Transverse colon (tissue), 4 donors: ENCODE measurements at regions not wholly inside any gene's neighbourhood (a gene's known extent, or its start where the extent isn't known, plus 50 kb on each side); places are given as distances from the start of the nearest gene placed in this dataset.

ENCODE experiments used
- DNase-seq: peaks from one replicate; pipeline ENCODE4 v3.0.0-alpha.2; 2019
- H3K27ac ChIP-seq, 4 donors: fragments of 200-600 bp; sonication (generic); 2 replicates each; pipeline ENCODE4 v1.5.1; 2016 to 2018; ENCODE audit warnings: inconsistent platforms in 4 of 4
- H3K27me3 ChIP-seq: fragments of 200-600 bp; sonication (generic); 2 replicates; pipeline ENCODE4 v1.5.1; 2017; ENCODE audit warnings: inconsistent platforms
- H3K36me3 ChIP-seq, 4 donors: fragments of 200-600 bp; sonication (generic); 2 replicates each; pipeline ENCODE4 v1.5.1; 2017 to 2019; ENCODE audit warnings: inconsistent platforms in 4 of 4
- H3K4me1 ChIP-seq, 4 donors: fragments of 200-600 bp; sonication (generic); 2 replicates each; pipeline ENCODE4 v1.5.1; 2017 to 2020; ENCODE audit warnings: inconsistent platforms in 4 of 4
- H3K4me3 ChIP-seq, 4 donors: fragments of 200-600 bp; sonication (generic); 1 replicate in 1 of 4; 2 replicates in 3 of 4; pipeline versions ENCODE4 v1.5.1 to v1.6.1; 2017 to 2019; ENCODE audit warnings: inconsistent platforms in 4 of 4
- H3K9me3 ChIP-seq, 2 donors: fragments of 200-600 bp; sonication (generic); 2 replicates each; pipeline ENCODE4 v1.5.1; 2017 to 2019; ENCODE audit warnings: inconsistent platforms in 2 of 2
- CTCF ChIP-seq, 5 experiments: fragments of 200-600 bp in 3 of 5; fragments of 450-650 bp in 2 of 5; sonication (generic) in 3 of 5; IDR thresholded peaks; 1 replicate in 2 of 5; 2 replicates in 3 of 5; pipeline ENCODE4 v1.5.1; 2016 to 2017; ENCODE audit warnings: antibody characterized with exemption in 5 of 5, inconsistent platforms in 3 of 5, mild to moderate bottlenecking in 2 of 5, moderate library complexity in 1 of 5
- EP300 ChIP-seq: sonication (generic); formaldehyde crosslinking; IDR thresholded peaks from one replicate; pipeline ENCODE4 v1.6.1; 2017; ENCODE audit warnings: antibody characterized with exemption, low read depth
- POLR2A ChIP-seq: fragments of 450-650 bp; IDR thresholded peaks from one replicate; pipeline ENCODE4 v1.6.1; 2016; ENCODE audit warnings: antibody characterized with exemption, mild to moderate bottlenecking, moderate library complexity
- POLR2AphosphoS5 ChIP-seq, 3 donors: sonication (generic); formaldehyde crosslinking; IDR thresholded peaks; one replicate each; pipeline ENCODE4 v1.6.1; 2016; ENCODE audit warnings: antibody characterized with exemption in 3 of 3
- WGBS, 2 donors: methylation state at CpG; one replicate each; pipeline ENCODE4 v1.1.5; 2018; ENCODE audit warnings: low coverage in 1 of 2; 5-methylcytosine and 5-hydroxymethylcytosine counted together
- in situ Hi-C, 4 donors: fragments of 200-750 bp; cut with MboI; loops; one replicate each; pipeline versions ENCODE4 v1.15.0 to v1.15.1; 2017; ENCODE audit warnings: low sequenced_read_pairs in 3 of 4, low pct_ligation_motif_present in 1 of 4, low pct_unique_long_range_greater_than_20kb in 1 of 4
- intact Hi-C: fragments of 100-400 bp; cut with DNase I; formaldehyde crosslinking; loops from one replicate; pipeline ENCODE4 v1.15.1; 2023; ENCODE audit warnings: low total_unique reads

DNA sequence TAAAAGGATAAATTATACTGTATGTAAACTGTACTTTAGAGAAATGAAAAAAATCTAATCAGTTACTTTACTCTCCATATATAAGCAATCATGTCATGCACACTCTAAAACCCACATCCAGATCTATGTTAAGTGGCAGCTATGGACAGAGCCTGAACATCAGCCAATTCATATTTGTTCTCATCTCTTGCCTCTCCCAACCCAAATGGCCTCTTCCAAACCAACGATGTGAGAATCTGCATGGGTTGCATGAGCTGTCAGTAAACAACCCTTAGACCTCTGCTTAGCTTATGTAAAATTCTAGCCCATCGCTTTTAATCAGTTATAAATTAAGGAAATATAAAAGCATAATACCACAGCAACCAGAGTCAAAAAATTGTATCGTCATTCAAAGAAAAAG is 288.7 kb upstream of the INTU start:
- H3K27me3 ChIP-seq = no peaks in the 10 kb centered on the region
- H3K27ac ChIP-seq = no peak overlapping the region
- in situ Hi-C loops = no loop called here
- no peak for DNase-seq
- intact Hi-C loops = no loop called here
- WGBS, 2 donors = 74 to 84% methylated on average over 3 of the region's 3 CpGs
- TF ChIP-seq CTCF (IDR thresholded peaks at IDR 0.05) = no peak
- H3K36me3 ChIP-seq = no peaks in the 10 kb centered on the region
- peaks cover 0 to 3% of the 10 kb centered on the region in 2 donors for H3K9me3 ChIP-seq
- no peaks in the 10 kb centered on the region for H3K4me1 ChIP-seq
- no peak overlapping the region for H3K4me3 ChIP-seq

- no peaks in the 10 kb centered on the region for H3K27me3 ChIP-seq
- intact Hi-C loops (no loop called here), in situ Hi-C loops (no loop called here)
- no peaks in the 10 kb centered on the region for H3K36me3 ChIP-seq
- H3K4me3 ChIP-seq = no peak overlapping the region
- no peak overlapping the region for H3K27ac ChIP-seq
- TF ChIP-seq CTCF (IDR thresholded peaks at IDR 0.05) = no peak
- no peak for TF ChIP-seq POLR2AphosphoS5 (IDR thresholded peaks at IDR 0.05)
- TF ChIP-seq EP300 = no peak
- no peak for TF ChIP-seq POLR2A
- no peaks in the 10 kb centered on the region for H3K9me3 ChIP-seq
- DNase-seq = no peak
- 70 to 75% methylated on average over 2 of the region's 2 CpGs for WGBS, 2 donors
- H3K4me1 ChIP-seq = no peaks in the 10 kb centered on the region
These were observed 284.8 kb upstream of the INTU start for GRCh38 chr4:127347936-127348335.

DNA sequence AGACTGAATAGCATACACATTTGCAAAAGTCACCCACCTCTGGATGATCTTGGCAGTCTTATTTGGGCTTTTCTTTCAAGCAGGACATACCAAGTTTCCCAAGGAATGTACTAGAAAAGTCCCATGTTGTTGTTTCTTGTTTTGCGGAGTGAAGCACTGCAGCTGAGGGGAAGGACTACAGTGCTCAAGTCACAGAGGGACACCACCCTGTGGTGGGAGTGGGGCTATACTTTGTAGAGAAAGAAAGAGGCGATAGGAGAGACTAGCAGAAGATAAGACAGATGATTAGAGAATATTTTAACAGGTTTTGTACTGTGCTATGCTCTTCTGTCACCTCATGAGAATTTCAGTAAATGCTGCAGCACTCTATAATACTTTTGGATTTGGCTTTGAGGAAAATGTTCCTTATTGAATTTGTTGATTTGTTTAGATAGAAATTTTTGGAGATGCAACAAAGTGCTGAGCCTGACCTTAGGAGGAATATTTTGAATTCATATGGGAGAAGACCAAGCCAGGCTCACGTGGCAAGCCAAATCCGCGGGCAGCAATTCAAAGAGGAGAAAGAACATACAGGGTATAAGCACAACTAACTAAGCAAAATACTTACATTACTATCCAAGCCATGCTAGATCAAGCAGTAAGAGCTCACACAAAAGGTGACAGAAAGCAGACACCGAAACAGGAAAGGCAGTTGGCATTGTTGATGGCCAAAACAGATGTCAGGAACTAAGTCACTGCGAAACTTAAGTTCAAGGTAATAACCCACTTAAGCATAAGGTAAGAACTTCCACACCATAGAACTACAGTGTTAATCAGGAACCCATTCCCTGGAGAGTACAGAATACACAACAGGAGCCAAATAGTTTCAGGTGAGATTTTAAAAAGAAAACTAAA is 280.3 kb upstream of the INTU start:
- Histone ChIP-seq H3K4me1 (no peaks in the 10 kb centered on the region), H3K27me3 (no peaks in the 10 kb centered on the region), H3K9me3 (no peaks in the 10 kb centered on the region), H3K36me3 (no peaks in the 10 kb centered on the region), H3K27ac (no peak overlapping the region), H3K4me3 (no peak overlapping the region)
- DNase-seq = no peak
- no peak for TF ChIP-seq POLR2AphosphoS5 (IDR thresholded peaks at IDR 0.05)
- no peak for TF ChIP-seq EP300
- no peak for TF ChIP-seq POLR2A
- no peak for TF ChIP-seq CTCF (IDR thresholded peaks at IDR 0.05)
- intact Hi-C loops (no loop called here), in situ Hi-C loops (loop anchor here in 1 of 4 donors (25.0 kb wide), 1 partner anchor 110 kb away; no protein-coding TSS in a partner anchor)
- 86 to 87% methylated on average over 6 to 7 of the region's 7 CpGs for WGBS, 2 donors

DNA sequence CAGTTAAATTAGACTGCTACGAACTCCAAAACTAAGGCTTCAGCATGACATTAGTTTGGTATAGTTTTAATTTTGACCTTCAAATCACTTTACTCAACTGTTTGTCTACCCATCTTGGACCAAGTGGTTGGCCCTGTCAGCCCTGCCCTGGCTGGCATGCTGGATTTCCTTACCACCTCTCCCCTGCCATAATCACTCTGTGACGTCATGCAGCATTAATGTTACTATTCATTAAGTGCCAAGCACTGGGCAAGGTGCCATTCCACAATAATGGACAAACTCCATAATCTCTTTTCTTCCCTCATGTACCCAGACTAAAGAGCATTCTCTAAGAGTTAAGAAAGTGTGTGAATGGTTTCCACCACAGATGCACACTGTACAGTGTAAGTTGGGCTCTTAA is 277.0 kb upstream of the INTU start:
- DNase-seq = no peak
- no peaks in the 10 kb centered on the region for H3K9me3 ChIP-seq
- TF ChIP-seq POLR2AphosphoS5 (IDR thresholded peaks at IDR 0.05) = no peak
- no peak for TF ChIP-seq POLR2A
- TF ChIP-seq CTCF (IDR thresholded peaks at IDR 0.05) = no peak
- TF ChIP-seq EP300 = no peak
- intact Hi-C loops = no loop called here
- no peaks in the 10 kb centered on the region for H3K27me3 ChIP-seq
- in situ Hi-C loops = loop anchor here in 1 of 4 donors (25.0 kb wide), 1 partner anchor 107 kb away; no protein-coding TSS in a partner anchor
- no peak overlapping the region for H3K27ac ChIP-seq
- no peak overlapping the region for H3K4me3 ChIP-seq
- H3K4me1 ChIP-seq = no peaks in the 10 kb centered on the region
- 55 to 74% methylated on average over 2 of the region's 2 CpGs for WGBS, 2 donors
- no peaks in the 10 kb centered on the region for H3K36me3 ChIP-seq
